ENCODE measurements at regions not wholly inside any gene's neighbourhood (a gene's known extent, or its start where the extent isn't known, plus 50 kb on each side); places are given as distances from the start of the nearest gene placed in this dataset.

- TF ChIP-seq CTCF (conservative IDR thresholded peaks at IDR 0.05 in 1 of 2, IDR thresholded peaks at IDR 0.05 in 1 of 2; ENCODE audit: extremely low read depth in 1 of 2, insufficient read depth in 1 of 2, low read depth in 1 of 2, low read length in 2 of 2) (no peak), EZH2 (IDR thresholded peaks at IDR 0.05; ENCODE audit: borderline replicate concordance, low read length) (no peak)
These were observed 133.0 kb upstream of the C1QTNF7 start for GRCh38 chr4:15294832-15295231.
